GM21723 (cell line): ENCODE measurements at regions not wholly inside any gene's neighbourhood (a gene's known extent, or its start where the extent isn't known, plus 50 kb on each side); places are given as distances from the start of the nearest gene placed in this dataset.
"Not testable (repeated sequence)": the region's sequence is repeated elsewhere in the genome, so short reads cannot be mapped to it uniquely, and the experiment has no call there.

ENCODE experiments used
- ATAC-seq: cut with Tn5 transposase; IDR thresholded peaks from one replicate; pipeline ENCODE4 v1.9.1; 2021; ENCODE audit warnings: mild to moderate bottlenecking, moderate library complexity; ENCODE audit not compliant: unreplicated experiment

- no peak for ATAC-seq
Measured at GRCh38 chrX:139202742-139203420, 327.7 kb upstream of the F9 start.

GRCh38 chrX:139201924-139202323 lies 328.6 kb upstream of the F9 start:
- ATAC-seq: no peak

- ATAC-seq: no peak
Measured at GRCh38 chrX:139200793-139201192, 329.7 kb upstream of the F9 start.

GRCh38 chrX:139200346-139200745 lies 330.2 kb upstream of the F9 start:
- no peak for ATAC-seq

- no peak for ATAC-seq
Measured at GRCh38 chrX:139199933-139200332, 330.6 kb upstream of the F9 start.

DNA sequence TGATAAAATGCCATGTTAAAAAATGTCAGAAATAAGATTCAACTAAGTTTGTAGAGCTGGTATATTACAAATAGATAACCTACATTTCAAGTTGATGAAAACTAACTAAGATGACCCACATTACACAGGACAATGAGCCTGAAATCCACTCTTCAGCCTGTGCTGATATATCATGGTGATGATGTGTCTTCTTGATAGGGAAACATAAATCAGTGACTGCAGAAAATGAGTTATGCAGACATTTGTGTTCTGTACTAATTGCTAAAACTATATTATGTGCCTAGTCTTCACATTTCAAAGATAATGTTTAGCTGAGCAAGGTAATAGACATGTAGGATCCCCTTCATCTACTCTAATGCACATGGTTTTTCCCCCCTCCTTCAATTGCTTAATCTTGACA lies 331.6 kb upstream of the F9 start:
- no peak for ATAC-seq

DNA sequence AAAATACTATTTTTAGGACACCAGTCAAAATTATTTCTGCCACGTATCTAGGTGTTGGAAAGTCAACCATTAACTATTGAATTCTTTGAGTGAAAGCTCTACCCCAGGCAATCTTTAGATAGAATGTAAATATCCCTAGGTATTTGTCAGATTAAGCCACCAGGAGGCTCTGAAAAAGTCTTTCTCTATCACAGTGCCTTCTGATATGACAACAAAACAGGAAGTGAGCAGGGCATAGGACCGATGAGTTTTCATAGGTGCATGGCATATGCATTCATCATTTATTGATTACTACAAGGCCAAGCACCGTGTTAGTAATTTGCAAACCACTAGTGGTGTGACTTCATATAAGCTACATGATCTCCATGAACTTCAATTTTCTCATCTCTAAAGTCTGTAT lies 333.6 kb upstream of the F9 start:
- ATAC-seq: no peak

- ATAC-seq: no peak
Measured at GRCh38 chrX:139194571-139195280, 335.8 kb upstream of the F9 start.

DNA sequence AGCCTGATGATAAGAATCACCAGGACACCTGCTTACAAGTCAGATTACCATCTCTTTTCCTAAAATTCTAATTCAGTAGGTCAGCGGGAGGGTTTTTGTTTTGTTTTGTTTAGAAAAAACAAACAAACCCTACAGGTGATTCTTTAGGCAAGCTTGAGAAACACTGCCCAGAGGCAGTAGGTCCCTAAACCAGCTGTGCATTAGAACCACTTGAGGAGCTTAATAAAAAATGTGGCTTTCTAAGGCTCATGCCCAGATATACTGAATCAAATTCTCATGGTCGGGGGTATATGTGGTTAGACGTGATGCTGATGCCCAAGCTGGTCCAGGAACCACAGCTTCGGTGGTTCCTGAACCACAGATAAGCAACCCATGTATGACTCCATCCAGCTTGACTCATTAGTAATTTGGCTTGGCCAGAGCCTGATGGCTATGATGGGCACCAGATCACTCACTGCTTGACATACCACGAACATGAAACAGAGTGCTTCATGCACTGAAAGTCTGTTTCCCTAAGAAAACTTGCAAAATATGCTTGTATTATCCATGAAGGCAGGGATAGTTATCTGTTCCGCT lies 338.1 kb upstream of the F9 start:
- ATAC-seq: no peak

DNA sequence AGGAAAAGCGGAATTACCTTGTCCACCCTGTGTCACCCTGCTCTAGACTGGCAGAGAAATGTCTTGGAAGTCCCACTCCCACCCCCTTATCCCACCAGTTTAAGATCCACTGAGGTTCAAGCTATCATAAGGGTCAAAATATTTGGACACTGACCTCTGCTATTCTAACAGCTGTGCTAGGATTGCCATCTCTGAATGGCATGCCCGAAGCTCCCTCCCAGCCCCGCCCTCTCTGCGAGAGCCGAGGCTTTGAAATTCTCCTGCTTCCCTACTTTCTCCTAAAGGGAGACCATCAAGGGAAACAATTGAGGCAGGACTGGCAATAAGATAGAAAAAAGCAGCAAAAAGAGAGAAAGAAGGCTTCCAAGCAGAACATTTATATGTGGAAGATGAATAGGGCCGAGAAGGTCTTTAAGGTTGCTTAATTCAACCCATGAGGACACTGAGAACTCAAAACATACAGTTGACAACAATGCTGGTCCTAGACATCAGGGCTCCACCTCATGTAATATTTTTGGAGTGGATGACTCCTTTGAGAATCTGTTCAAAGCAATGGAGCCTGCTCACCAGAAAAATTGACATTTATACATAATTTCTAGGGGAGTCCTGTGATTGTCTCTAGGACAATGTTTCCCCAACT lies 338.7 kb upstream of the F9 start:
- ATAC-seq: no peak

DNA sequence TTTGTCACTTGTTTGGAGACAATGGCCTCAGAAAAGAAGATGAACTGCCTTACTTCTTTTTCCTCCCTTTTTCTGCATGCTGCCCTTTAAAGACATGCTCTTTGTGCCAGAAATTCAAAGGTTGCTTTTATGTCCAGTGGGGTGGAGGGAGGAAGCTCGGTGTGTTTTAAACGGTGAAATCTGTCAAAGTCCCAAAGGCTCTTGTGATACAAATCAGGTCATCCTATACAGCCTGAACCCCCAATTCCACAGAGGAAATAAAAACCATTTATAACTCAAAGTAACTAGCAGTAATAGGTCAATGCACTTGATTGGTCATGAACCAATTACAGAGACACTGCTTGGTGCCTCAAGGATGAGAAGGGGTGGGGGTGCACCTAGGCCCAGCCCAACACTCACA lies 339.3 kb upstream of the F9 start:
- ATAC-seq: no peak

- ATAC-seq: no peak
Measured at GRCh38 chrX:139187738-139188137, 342.8 kb upstream of the F9 start.

GRCh38 chrX:139186991-139187390 lies 343.5 kb upstream of the F9 start:
- ATAC-seq: no peak

GRCh38 chrX:139179592-139179991 lies 350.9 kb upstream of the F9 start:
- no peak for ATAC-seq

- ATAC-seq: no peak
Measured at GRCh38 chrX:139178980-139179379, 351.6 kb upstream of the F9 start.

GRCh38 chrX:139172731-139173130 lies 357.8 kb upstream of the F9 start:
- ATAC-seq: no peak

DNA sequence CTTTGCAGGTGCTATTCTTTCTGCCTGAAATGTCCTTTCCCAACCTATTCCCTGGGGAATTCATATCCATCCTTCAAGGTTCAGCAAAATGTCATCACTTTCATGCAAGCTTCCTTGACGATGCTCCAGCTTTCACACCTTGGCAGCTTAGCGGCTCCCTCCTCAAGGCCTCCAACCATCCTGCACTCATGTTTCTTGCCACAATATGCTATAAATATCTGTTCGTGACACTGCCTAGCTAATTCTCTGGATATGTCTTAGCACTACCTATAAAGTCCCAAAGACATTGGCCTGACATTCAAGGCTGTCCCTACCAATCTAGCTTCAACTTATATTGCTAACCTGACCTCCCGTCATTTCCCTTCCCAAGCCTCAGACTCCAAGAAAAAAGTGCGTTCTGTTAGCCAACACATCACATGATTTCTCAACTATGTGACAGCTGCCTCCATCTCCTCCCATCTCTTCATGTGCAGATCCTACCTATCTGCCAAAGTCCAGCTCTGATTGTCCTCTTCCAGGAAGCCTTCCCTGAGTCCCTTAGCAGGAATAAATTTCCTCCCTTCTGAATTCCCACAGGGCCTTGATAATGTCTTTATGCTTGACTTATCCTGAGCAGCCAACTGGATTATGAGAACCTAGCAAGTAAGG lies 359.9 kb upstream of the F9 start:
- no peak for ATAC-seq

DNA sequence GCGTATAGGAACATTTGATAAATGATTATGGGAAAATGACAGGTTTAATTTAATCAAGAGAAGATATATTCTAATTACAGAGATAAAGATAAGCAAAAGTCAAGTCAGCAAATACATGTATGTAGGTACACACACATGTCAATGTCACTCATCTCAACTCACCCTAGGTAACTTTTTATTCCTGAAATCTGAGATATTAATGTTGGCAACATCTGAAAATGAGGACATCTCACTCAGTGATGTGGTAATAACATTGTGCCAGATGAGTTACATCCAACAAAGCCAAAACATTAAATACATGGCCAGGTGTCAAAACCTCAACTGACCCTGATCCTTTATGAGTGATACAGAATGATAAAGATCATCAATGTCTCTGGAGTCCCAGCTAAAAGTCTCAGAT lies 363.3 kb upstream of the F9 start:
- no peak for ATAC-seq

DNA sequence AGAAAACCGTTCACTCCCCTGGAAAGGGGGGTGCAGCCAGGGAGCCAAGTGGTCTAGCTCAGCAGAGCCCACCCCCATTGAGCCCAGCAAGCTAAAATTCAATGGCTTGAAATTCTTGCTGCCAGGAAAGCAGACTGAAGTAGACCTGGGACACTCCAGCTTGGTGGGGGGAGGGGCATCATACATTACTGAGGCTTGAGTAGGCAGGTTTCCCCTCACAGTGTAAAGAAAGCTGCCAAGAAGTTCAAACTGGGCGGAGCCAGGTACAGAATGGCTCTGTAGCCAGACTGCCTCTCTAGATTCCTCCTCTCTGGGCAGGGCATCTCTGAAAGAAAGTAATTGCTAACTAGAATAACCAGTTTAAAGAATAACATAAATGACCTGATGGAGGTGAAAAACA lies 372.3 kb upstream of the F9 start:
- ATAC-seq: no peak

GRCh38 chrX:139156356-139156755 lies 374.2 kb upstream of the F9 start:
- ATAC-seq: no peak

GRCh38 chrX:139146625-139147024 lies 383.9 kb upstream of the F9 start:
- not testable (repeated sequence) for ATAC-seq
